SU-DHL-6 (cell line): ENCODE measurements at regions not wholly inside any gene's neighbourhood (a gene's known extent, or its start where the extent isn't known, plus 50 kb on each side); places are given as distances from the start of the nearest gene placed in this dataset.

Experiments used
- CTCF ChIP-seq: fragments of 200-600 bp; sonication (generic); IDR thresholded peaks from one replicate; pipeline ENCODE4 v1.5.1; 2017; ENCODE audit warnings: antibody characterized with exemption, mild to moderate bottlenecking, low read length, moderate library complexity; ENCODE audit not compliant: insufficient read depth, poor library complexity, severe bottlenecking
- EZH2phosphoT487 ChIP-seq: fragments of 200-600 bp; sonication (generic), shearing (Covaris generic); conservative IDR thresholded peaks from 2 replicates; pipeline ENCODE4 v1.6.1; 2018; ENCODE audit warnings: mild to moderate bottlenecking, antibody characterized with exemption, low read length, moderate library complexity, mixed read lengths

- TF ChIP-seq CTCF, result no peak
- no peak for TF ChIP-seq EZH2phosphoT487
Measured at GRCh38 chr3:24830230-24831152, 335.8 kb upstream of the THRB start.
